ENCODE measurements at regions not wholly inside any gene's neighbourhood (a gene's known extent, or its start where the extent isn't known, plus 50 kb on each side); places are given as distances from the start of the nearest gene placed in this dataset.
A peak's percentile ranks its signal among the peaks of the same experiment; 100 is the strongest.

GRCh38 chr2:228257379-228257778 lies 75.9 kb upstream of the SPHKAP start:
- H4K91ac ChIP-seq (ENCODE audit: low read depth, low read length, poor library complexity): no peak overlapping the region

DNA sequence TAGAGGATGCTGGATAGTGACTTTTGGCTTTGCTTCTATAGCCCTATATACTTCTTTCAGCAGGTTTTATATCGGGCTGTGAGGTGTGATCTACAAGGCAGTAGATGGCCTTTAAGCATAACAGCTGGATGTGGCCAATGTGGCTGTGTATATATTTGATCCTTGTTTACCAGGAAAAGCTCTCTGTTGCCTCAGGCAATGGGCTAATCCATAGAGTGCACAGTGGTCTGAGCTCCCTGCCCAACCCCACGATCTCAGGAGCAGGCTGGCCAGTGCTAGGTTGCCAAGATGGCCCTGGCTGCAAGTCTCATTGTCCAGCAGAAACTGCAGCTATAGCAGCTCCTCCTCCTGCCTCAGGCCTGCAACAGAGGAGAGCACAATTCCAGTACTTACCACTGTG lies 72.3 kb upstream of the SPHKAP start:
- H3K23ac ChIP-seq (ENCODE audit: low read depth, low read length, poor library complexity): no peak overlapping the region
- no peak overlapping the region for H2BK120ac ChIP-seq (ENCODE audit: low read depth, low read length)
- no peak overlapping the region for H3K4me2 ChIP-seq (ENCODE audit: insufficient read depth, low read length, poor library complexity, severe bottlenecking)
- no peak overlapping the region for H2AK5ac ChIP-seq (ENCODE audit: low read depth, low read length)
- no peak overlapping the region for H3K4me3 ChIP-seq (ENCODE audit: low read length in 2 of 2)
- H3K36me3 ChIP-seq (replicated peaks in 1 of 2; ENCODE audit: control insufficient read depth in 2 of 2, insufficient read depth in 2 of 2, low read length in 2 of 2): no peaks in the 10 kb centered on the region
- no peak overlapping the region for H2AFZ ChIP-seq (ENCODE audit: low read length)
- no peak overlapping the region for H2BK5ac ChIP-seq (ENCODE audit: low read length)
- no peaks in the 10 kb centered on the region for H3K27me3 ChIP-seq (ENCODE audit: control insufficient read depth in 3 of 3, insufficient read depth in 3 of 3, low read depth in 1 of 3, low read length in 3 of 3)
- no peak overlapping the region for H3K4ac ChIP-seq (ENCODE audit: low read length)
- H3K27ac ChIP-seq (replicated peaks; ENCODE audit: low read length): no peak overlapping the region
- no peak overlapping the region for H2BK15ac ChIP-seq (ENCODE audit: low read length)
- DNase-seq (ENCODE audit: low spot score): no peak
- no peak overlapping the region for H4K8ac ChIP-seq (ENCODE audit: low read depth, low read length)
- H3K79me1 ChIP-seq (ENCODE audit: low read depth, low read length): no peaks in the 10 kb centered on the region
- no CpG with 5 or more reads among the region's 2 CpGs for WGBS, 2 donors (ENCODE audit: extremely low coverage in 2 of 2, insufficient read length in 2 of 2, insufficient replicate concordance in 1 of 2)
- H2BK12ac ChIP-seq (ENCODE audit: low read length): peak overlapping the region; percentile 30
- H3K9ac ChIP-seq (ENCODE audit: low read depth, low read length, poor library complexity): no peak overlapping the region
- H3K9me3 ChIP-seq (replicated peaks in 1 of 2; ENCODE audit: control insufficient read depth in 2 of 2, insufficient read depth in 1 of 2, low read depth in 1 of 2, low read length in 2 of 2): no peaks in the 10 kb centered on the region
- H3K4me1 ChIP-seq (ENCODE audit: control insufficient read depth in 2 of 2, insufficient read depth in 1 of 2, low read depth in 1 of 2, low read length in 2 of 2): no peaks in the 10 kb centered on the region
- H3K18ac ChIP-seq (ENCODE audit: low read length): no peak overlapping the region
- H3K14ac ChIP-seq (ENCODE audit: low read length): no peak overlapping the region
- H4K91ac ChIP-seq (ENCODE audit: low read depth, low read length, poor library complexity): no peak overlapping the region

More at GRCh38 chr2:228257379-228257778, 75.9 kb upstream of the SPHKAP start:
- Histone ChIP-seq H3K27me3 (ENCODE audit: control insufficient read depth in 3 of 3, insufficient read depth in 3 of 3, low read depth in 1 of 3, low read length in 3 of 3) (no peaks in the 10 kb centered on the region), H3K9me3 (replicated peaks in 1 of 2; ENCODE audit: control insufficient read depth in 2 of 2, insufficient read depth in 1 of 2, low read depth in 1 of 2, low read length in 2 of 2) (no peaks in the 10 kb centered on the region), H3K4ac (ENCODE audit: low read length) (no peak overlapping the region), H2BK15ac (ENCODE audit: low read length) (no peak overlapping the region), H3K4me1 (ENCODE audit: control insufficient read depth in 2 of 2, insufficient read depth in 1 of 2, low read depth in 1 of 2, low read length in 2 of 2) (no peaks in the 10 kb centered on the region), H3K27ac (replicated peaks; ENCODE audit: low read length) (no peak overlapping the region), H3K79me1 (ENCODE audit: low read depth, low read length) (no peaks in the 10 kb centered on the region), H2AK5ac (ENCODE audit: low read depth, low read length) (no peak overlapping the region), H2BK5ac (ENCODE audit: low read length) (no peak overlapping the region), H3K18ac (ENCODE audit: low read length) (no peak overlapping the region), H3K36me3 (replicated peaks in 1 of 2; ENCODE audit: control insufficient read depth in 2 of 2, insufficient read depth in 2 of 2, low read length in 2 of 2) (no peaks in the 10 kb centered on the region), H4K8ac (ENCODE audit: low read depth, low read length) (no peak overlapping the region), H3K23ac (ENCODE audit: low read depth, low read length, poor library complexity) (no peak overlapping the region), H3K9ac (ENCODE audit: low read depth, low read length, poor library complexity) (no peak overlapping the region), H2BK120ac (ENCODE audit: low read depth, low read length) (no peak overlapping the region), H2AFZ (ENCODE audit: low read length) (no peak overlapping the region), H3K4me3 (ENCODE audit: low read length in 2 of 2) (no peak overlapping the region), H3K14ac (ENCODE audit: low read length) (no peak overlapping the region), H3K4me2 (ENCODE audit: insufficient read depth, low read length, poor library complexity, severe bottlenecking) (no peak overlapping the region), H2BK12ac (ENCODE audit: low read length) (no peak overlapping the region)
- no peak for DNase-seq (ENCODE audit: low spot score)

DNA sequence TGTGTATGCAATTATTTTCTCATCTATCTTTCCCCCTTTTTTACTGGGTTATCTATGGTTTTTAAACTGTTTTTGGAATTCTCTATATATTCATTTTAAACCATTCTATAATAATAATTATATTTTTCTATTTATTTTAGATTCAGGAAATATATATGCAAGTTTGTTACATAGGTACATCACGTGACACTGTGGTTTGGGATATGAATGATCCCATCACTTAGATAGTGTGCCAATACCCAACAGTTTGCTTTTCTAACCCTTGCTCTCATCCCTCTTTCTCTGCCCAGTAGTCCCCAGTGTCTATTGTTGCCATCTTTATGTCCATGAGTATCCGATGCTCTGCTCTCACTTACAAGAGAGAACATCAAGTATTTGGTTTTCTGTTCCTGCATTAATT lies 65.8 kb upstream of the SPHKAP start:
- no peak overlapping the region for H3K4me3 ChIP-seq (ENCODE audit: low read length in 2 of 2)
- H3K27ac ChIP-seq (replicated peaks; ENCODE audit: low read length): no peak overlapping the region
- no peak overlapping the region for H2BK12ac ChIP-seq (ENCODE audit: low read length)
- H3K36me3 ChIP-seq (replicated peaks in 1 of 2; ENCODE audit: control insufficient read depth in 2 of 2, insufficient read depth in 2 of 2, low read length in 2 of 2): no peaks in the 10 kb centered on the region
- no peak overlapping the region for H2BK5ac ChIP-seq (ENCODE audit: low read length)
- no peaks in the 10 kb centered on the region for H3K9me3 ChIP-seq (replicated peaks in 1 of 2; ENCODE audit: control insufficient read depth in 2 of 2, insufficient read depth in 1 of 2, low read depth in 1 of 2, low read length in 2 of 2)
- H3K79me1 ChIP-seq (ENCODE audit: low read depth, low read length): no peaks in the 10 kb centered on the region
- H3K4me1 ChIP-seq (ENCODE audit: control insufficient read depth in 2 of 2, insufficient read depth in 1 of 2, low read depth in 1 of 2, low read length in 2 of 2): no peaks in the 10 kb centered on the region
- no peak overlapping the region for H3K9ac ChIP-seq (ENCODE audit: low read depth, low read length, poor library complexity)
- no peak overlapping the region for H3K23ac ChIP-seq (ENCODE audit: low read depth, low read length, poor library complexity)
- no peak overlapping the region for H2AFZ ChIP-seq (ENCODE audit: low read length)
- no CpG with 5 or more reads among the region's 2 CpGs for WGBS, 2 donors (ENCODE audit: extremely low coverage in 2 of 2, insufficient read length in 2 of 2, insufficient replicate concordance in 1 of 2)
- DNase-seq (ENCODE audit: low spot score): no peak
- H4K8ac ChIP-seq (ENCODE audit: low read depth, low read length): no peak overlapping the region
- H3K18ac ChIP-seq (ENCODE audit: low read length): no peak overlapping the region
- no peaks in the 10 kb centered on the region for H3K27me3 ChIP-seq (ENCODE audit: control insufficient read depth in 3 of 3, insufficient read depth in 3 of 3, low read depth in 1 of 3, low read length in 3 of 3)
- H3K14ac ChIP-seq (ENCODE audit: low read length): no peak overlapping the region
- H3K4me2 ChIP-seq (ENCODE audit: insufficient read depth, low read length, poor library complexity, severe bottlenecking): no peak overlapping the region
- no peak overlapping the region for H3K4ac ChIP-seq (ENCODE audit: low read length)
- no peak overlapping the region for H2AK5ac ChIP-seq (ENCODE audit: low read depth, low read length)
- no peak overlapping the region for H2BK120ac ChIP-seq (ENCODE audit: low read depth, low read length)
- H2BK15ac ChIP-seq (ENCODE audit: low read length): no peak overlapping the region
- no peak overlapping the region for H4K91ac ChIP-seq (ENCODE audit: low read depth, low read length, poor library complexity)

GRCh38 chr2:228245601-228246000 lies 64.1 kb upstream of the SPHKAP start:
- Histone ChIP-seq H3K27ac (replicated peaks; ENCODE audit: low read length) (no peak overlapping the region), H3K9ac (ENCODE audit: low read depth, low read length, poor library complexity) (no peak overlapping the region), H3K9me3 (replicated peaks in 1 of 2; ENCODE audit: control insufficient read depth in 2 of 2, insufficient read depth in 1 of 2, low read depth in 1 of 2, low read length in 2 of 2) (no peaks in the 10 kb centered on the region), H3K27me3 (ENCODE audit: control insufficient read depth in 3 of 3, insufficient read depth in 3 of 3, low read depth in 1 of 3, low read length in 3 of 3) (no peaks in the 10 kb centered on the region), H3K23ac (ENCODE audit: low read depth, low read length, poor library complexity) (no peak overlapping the region), H2AFZ (ENCODE audit: low read length) (no peak overlapping the region), H2BK120ac (ENCODE audit: low read depth, low read length) (no peak overlapping the region), H3K14ac (ENCODE audit: low read length) (no peak overlapping the region), H3K4me1 (ENCODE audit: control insufficient read depth in 2 of 2, insufficient read depth in 1 of 2, low read depth in 1 of 2, low read length in 2 of 2) (no peaks in the 10 kb centered on the region), H2AK5ac (ENCODE audit: low read depth, low read length) (no peak overlapping the region), H3K4ac (ENCODE audit: low read length) (no peak overlapping the region), H3K4me2 (ENCODE audit: insufficient read depth, low read length, poor library complexity, severe bottlenecking) (no peak overlapping the region), H2BK5ac (ENCODE audit: low read length) (no peak overlapping the region), H3K4me3 (ENCODE audit: low read length in 2 of 2) (no peak overlapping the region), H2BK15ac (ENCODE audit: low read length) (no peak overlapping the region), H4K91ac (ENCODE audit: low read depth, low read length, poor library complexity) (no peak overlapping the region), H3K79me1 (ENCODE audit: low read depth, low read length) (no peaks in the 10 kb centered on the region), H3K18ac (ENCODE audit: low read length) (peak overlapping the region; percentile 27), H4K8ac (ENCODE audit: low read depth, low read length) (peak overlapping the region; percentile 43), H3K36me3 (replicated peaks in 1 of 2; ENCODE audit: control insufficient read depth in 2 of 2, insufficient read depth in 2 of 2, low read length in 2 of 2) (no peaks in the 10 kb centered on the region), H2BK12ac (ENCODE audit: low read length) (peak overlapping the region; percentile 46)
- WGBS, 2 donors (ENCODE audit: extremely low coverage in 2 of 2, insufficient read length in 2 of 2, insufficient replicate concordance in 1 of 2): no CpG with 5 or more reads among the region's 4 CpGs
- DNase-seq (ENCODE audit: low spot score): no peak

Measured in neuronal stem cell (in vitro differentiated cells).